GM12878 (cell line): ENCODE measurements at regions not wholly inside any gene's neighbourhood (a gene's known extent, or its start where the extent isn't known, plus 50 kb on each side); places are given as distances from the start of the nearest gene placed in this dataset.

Experiments used
- ATAC-seq: fragments of 200-7000 bp; cut with Tn5 transposase; 3 replicates; pipeline ENCODE4 v1.9.1; 2020; ENCODE audit warnings: mild to moderate bottlenecking, moderate library complexity
- BruUV-seq: library from RNA; stranded (reverse); fragments of 400-500 nt; replicated peaks from 2 replicates; lab custom pipeline; 2021; lab: Mats Ljungman, UMichigan
- CTCF ChIA-PET: fragments of 300-600 bp; sonication (Branson Sonifier 250); formaldehyde crosslinking; extraction: SDS; loops from one replicate; lab custom pipeline; 2021; ENCODE audit warnings: inconsistent platforms; lab: Yijun Ruan, JAX
- POLR2A ChIA-PET: fragments of 350-600 bp; formaldehyde crosslinking; extraction: SDS; loops from one replicate; lab custom pipeline; 2021; ENCODE audit warnings: inconsistent platforms; lab: Charles Lee
- RAD21 ChIA-PET: fragments of 300-600 bp; sonication (Branson Sonifier 250); formaldehyde crosslinking; loops from one replicate; lab custom pipeline; 2023; ENCODE audit warnings: antibody characterized with exemption; ENCODE audit not compliant: unreplicated experiment; lab: Charles Lee
- SMC1A ChIA-PET: fragments of 300-600 bp; sonication (Branson Sonifier 250); formaldehyde crosslinking; loops from one replicate; lab custom pipeline; 2023; ENCODE audit not compliant: unreplicated experiment, uncharacterized antibody; lab: Charles Lee
- DNase-seq: peaks from one replicate; pipeline ENCODE4 v3.0.0-alpha.2; 2011; ENCODE audit warnings: low read depth, low spot score
- FAIRE-seq: peaks from 3 replicates; lab custom pipeline; 2011; peaks lifted over from hg19 to GRCh38; lab: Jason Lieb, UNC
- H2AFZ ChIP-seq: 2 replicates; pipeline ENCODE4 v1.6.0; 2011; ENCODE audit warnings: low read depth, low read length, control low read depth; ENCODE audit not compliant: control insufficient read depth
- H3K27ac ChIP-seq: 2 replicates; pipeline ENCODE4 v1.5.1; 2011; ENCODE audit warnings: control low read depth; ENCODE audit not compliant: control insufficient read depth, insufficient read depth
- H3K27me3 ChIP-seq, 2 experiments: replicated peaks in 1 of 2; 2 replicates each; pipeline versions ENCODE4 v1.6.0 to v1.6.1; 2011; ENCODE audit warnings: low read length in 1 of 2; ENCODE audit not compliant: control insufficient read depth in 2 of 2, insufficient read depth in 2 of 2
- H3K36me3 ChIP-seq, 2 experiments: 2 replicates each; pipeline ENCODE4 v1.5.1; 2011; ENCODE audit warnings: low read length in 1 of 2; ENCODE audit not compliant: control insufficient read depth in 2 of 2, insufficient read depth in 2 of 2
- H3K4me1 ChIP-seq: 2 replicates; pipeline ENCODE4 v1.6.1; 2011; ENCODE audit warnings: mild to moderate bottlenecking, low read length, moderate library complexity, mixed read lengths; ENCODE audit not compliant: control insufficient read depth, insufficient read depth
- H3K4me2 ChIP-seq: 2 replicates; pipeline ENCODE4 v1.6.0; 2011; ENCODE audit warnings: control low read depth; ENCODE audit not compliant: control insufficient read depth, insufficient read depth
- H3K4me3 ChIP-seq: fragments of 200-600 bp; sonication (generic); 2 replicates; pipeline ENCODE4 v1.5.1; 2016
- H3K79me2 ChIP-seq: 2 replicates; pipeline ENCODE4 v1.6.0; 2011; ENCODE audit warnings: low read length; ENCODE audit not compliant: control insufficient read depth, insufficient read depth
- H3K9ac ChIP-seq: 2 replicates; pipeline ENCODE4 v1.8.0; 2011; ENCODE audit warnings: low read length, control low read depth, mixed read lengths; ENCODE audit not compliant: control insufficient read depth, insufficient read depth
- H3K9me3 ChIP-seq: replicated peaks from 3 replicates; pipeline ENCODE4 v1.5.1; 2011; ENCODE audit warnings: mild to moderate bottlenecking, low read length; ENCODE audit not compliant: control insufficient read depth, insufficient read depth
- H4K20me1 ChIP-seq: 2 replicates; pipeline ENCODE4 v1.6.0; 2011; ENCODE audit not compliant: control insufficient read depth, insufficient read depth
- CHD2 ChIP-seq: IDR thresholded peaks from 2 replicates; pipeline ENCODE4 v1.6.1; 2011; ENCODE audit warnings: low read depth, low read length, improper control_type of control experiment, borderline replicate concordance
- E2F4 ChIP-seq: IDR thresholded peaks from 2 replicates; pipeline ENCODE4 v1.6.1; 2012; ENCODE audit warnings: low read depth, low read length, improper control_type of control experiment
- EP300 ChIP-seq, 2 experiments: fragments of 150-350 bp in 1 of 2; IDR thresholded peaks; 2 replicates each; pipeline ENCODE4 v1.6.1; 2011 to 2012; ENCODE audit warnings: low read depth in 2 of 2, low read length in 2 of 2, borderline replicate concordance in 1 of 2, improper control_type of control experiment in 1 of 2, inconsistent platforms in 1 of 2; ENCODE audit not compliant: control insufficient read depth in 1 of 2
- IRF4 ChIP-seq: IDR thresholded peaks from 2 replicates; pipeline ENCODE4 v1.6.1; 2011; ENCODE audit warnings: low read depth, low read length
- NFXL1 ChIP-seq: fragments of 450-650 bp; IDR thresholded peaks from 2 replicates; pipeline ENCODE4 v1.6.1; 2017; ENCODE audit warnings: antibody characterized with exemption, mild to moderate bottlenecking, borderline replicate concordance
- PKNOX1 ChIP-seq: fragments of 450-650 bp; IDR thresholded peaks from 2 replicates; pipeline ENCODE4 v1.6.1; 2016; ENCODE audit warnings: mild to moderate bottlenecking
- POLR2A ChIP-seq: IDR thresholded peaks from 2 replicates; pipeline ENCODE4 v1.6.1; 2011; ENCODE audit warnings: low read depth, mild to moderate bottlenecking, low read length
- RUNX3 ChIP-seq: IDR thresholded peaks from 2 replicates; pipeline ENCODE4 v1.6.1; 2012; ENCODE audit warnings: low read length, inconsistent platforms
- SIN3A ChIP-seq: IDR thresholded peaks from 2 replicates; pipeline ENCODE4 v1.6.1; 2012; ENCODE audit warnings: low read depth, low read length, improper control_type of control experiment
- SMAD1 ChIP-seq: fragments of 450-650 bp; IDR thresholded peaks from 2 replicates; pipeline ENCODE4 v1.6.1; 2018; ENCODE audit warnings: mild to moderate bottlenecking, low read depth; ENCODE audit not compliant: partially characterized antibody
- YBX1 ChIP-seq: fragments of 450-650 bp; IDR thresholded peaks from 2 replicates; pipeline ENCODE4 v1.6.1; 2016; ENCODE audit warnings: antibody characterized with exemption
- ZNF207 ChIP-seq: fragments of 450-650 bp; IDR thresholded peaks from 2 replicates; pipeline ENCODE4 v1.6.1; 2014; ENCODE audit warnings: antibody characterized with exemption, mild to moderate bottlenecking, borderline replicate concordance
- ZSCAN29 ChIP-seq: fragments of 450-650 bp; IDR thresholded peaks from 2 replicates; pipeline ENCODE4 v1.6.1; 2017; ENCODE audit warnings: mild to moderate bottlenecking, moderate library complexity
- WGBS: methylation state at CpG from one replicate; pipeline ENCODE4 v1.1.6; 2016; ENCODE audit warnings: low lambda C conversion rate; ENCODE audit not compliant: insufficient replicate concordance, insufficient coverage; ENCODE audit errors: missing lambda C conversion rate; 5-methylcytosine and 5-hydroxymethylcytosine counted together
- in situ Hi-C: fragments of 300-500 bp; cut with MboI; formaldehyde crosslinking; loops from 9 replicates; pipeline ENCODE4 v1.14.3; 2018; ENCODE audit warnings: mixed read lengths
- intact Hi-C: fragments of 100-400 bp; cut with micrococcal nuclease; formaldehyde crosslinking; loops from one replicate; pipeline ENCODE4 v1.14.2; 2022; ENCODE audit not compliant: unreplicated experiment

GRCh38 chr22:49576241-49577141 is 251.2 kb downstream of the BRD1 start:
- no peak for DNase-seq
- intact Hi-C loops, result no loop called here
- Histone ChIP-seq H3K4me2 (no peak overlapping the region), H3K27ac (no peak overlapping the region), H3K9me3 (peaks cover 2% of the 10 kb centered on the region; the same call in 1 of the 3 replicates), H3K4me3 (no peak overlapping the region), H3K36me3 (no peaks in the 10 kb centered on the region; a peak in 1 of 4 replicates), H3K4me1 (no peaks in the 10 kb centered on the region), H2AFZ (no peak overlapping the region), H3K9ac (no peak overlapping the region), H3K27me3 (no peaks in the 10 kb centered on the region), H4K20me1 (no peaks in the 10 kb centered on the region), H3K79me2 (no peaks in the 10 kb centered on the region)
- no TSS peak for BruUV-seq
- WGBS, result 67% methylated on average over 36 of the region's 36 CpGs
- CTCF ChIA-PET, result no interaction called here
- in situ Hi-C loops, result no loop called here
- SMC1A ChIA-PET, result no interaction called here
- TF ChIP-seq EP300 (IDR thresholded peaks at IDR 0.05; ENCODE audit: borderline replicate concordance in 1 of 2, control insufficient read depth in 1 of 2, low read depth in 2 of 2, low read length in 2 of 2) (no peak), POLR2A (no peak), ZNF207 (no peak), CHD2 (no peak), IRF4 (no peak), RUNX3 (no peak), E2F4 (no peak), SIN3A (no peak), YBX1 (no peak), NFXL1 (no peak), ZSCAN29 (no peak), PKNOX1 (no peak), SMAD1 (no peak)
- ATAC-seq, result no peak
- RAD21 ChIA-PET, result no interaction called here
- no peak for FAIRE-seq
- POLR2A ChIA-PET, result no interaction called here
